GM12873 (cell line): ENCODE measurements at regions not wholly inside any gene's neighbourhood (a gene's known extent, or its start where the extent isn't known, plus 50 kb on each side); places are given as distances from the start of the nearest gene placed in this dataset.

Experiments
- TF ChIP-seq, protein P1 (sequence below): IDR thresholded peaks from 2 replicates; pipeline ENCODE4 v1.5.1; 2012; ENCODE audit warnings: low read depth, mild to moderate bottlenecking, moderate library complexity, low read length, control low read depth; ENCODE audit not compliant: insufficient read depth; ENCODE audit errors: missing control alignments

DNA sequence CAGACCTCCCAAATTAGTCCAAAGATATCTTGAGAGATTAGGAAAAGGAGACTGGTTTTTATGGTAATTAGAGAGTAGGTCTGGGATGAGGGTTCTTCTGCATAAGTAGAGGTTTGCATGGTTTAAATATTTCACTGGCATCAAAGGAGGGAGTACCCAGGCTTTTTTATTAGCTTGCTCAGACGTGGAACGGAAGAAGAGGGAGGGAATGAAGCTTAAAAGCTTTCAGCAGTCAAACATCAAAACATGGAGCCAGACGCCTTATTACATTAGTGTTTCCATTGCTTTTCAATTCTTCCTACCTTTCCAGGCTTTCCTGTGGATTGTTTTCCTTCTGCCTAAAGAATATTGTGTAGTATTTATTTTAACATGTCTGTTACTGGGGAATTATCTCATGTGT lies 342.1 kb upstream of the SOX2 start:
- TF ChIP-seq, protein P1, sequence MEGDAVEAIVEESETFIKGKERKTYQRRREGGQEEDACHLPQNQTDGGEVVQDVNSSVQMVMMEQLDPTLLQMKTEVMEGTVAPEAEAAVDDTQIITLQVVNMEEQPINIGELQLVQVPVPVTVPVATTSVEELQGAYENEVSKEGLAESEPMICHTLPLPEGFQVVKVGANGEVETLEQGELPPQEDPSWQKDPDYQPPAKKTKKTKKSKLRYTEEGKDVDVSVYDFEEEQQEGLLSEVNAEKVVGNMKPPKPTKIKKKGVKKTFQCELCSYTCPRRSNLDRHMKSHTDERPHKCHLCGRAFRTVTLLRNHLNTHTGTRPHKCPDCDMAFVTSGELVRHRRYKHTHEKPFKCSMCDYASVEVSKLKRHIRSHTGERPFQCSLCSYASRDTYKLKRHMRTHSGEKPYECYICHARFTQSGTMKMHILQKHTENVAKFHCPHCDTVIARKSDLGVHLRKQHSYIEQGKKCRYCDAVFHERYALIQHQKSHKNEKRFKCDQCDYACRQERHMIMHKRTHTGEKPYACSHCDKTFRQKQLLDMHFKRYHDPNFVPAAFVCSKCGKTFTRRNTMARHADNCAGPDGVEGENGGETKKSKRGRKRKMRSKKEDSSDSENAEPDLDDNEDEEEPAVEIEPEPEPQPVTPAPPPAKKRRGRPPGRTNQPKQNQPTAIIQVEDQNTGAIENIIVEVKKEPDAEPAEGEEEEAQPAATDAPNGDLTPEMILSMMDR = no peak

DNA sequence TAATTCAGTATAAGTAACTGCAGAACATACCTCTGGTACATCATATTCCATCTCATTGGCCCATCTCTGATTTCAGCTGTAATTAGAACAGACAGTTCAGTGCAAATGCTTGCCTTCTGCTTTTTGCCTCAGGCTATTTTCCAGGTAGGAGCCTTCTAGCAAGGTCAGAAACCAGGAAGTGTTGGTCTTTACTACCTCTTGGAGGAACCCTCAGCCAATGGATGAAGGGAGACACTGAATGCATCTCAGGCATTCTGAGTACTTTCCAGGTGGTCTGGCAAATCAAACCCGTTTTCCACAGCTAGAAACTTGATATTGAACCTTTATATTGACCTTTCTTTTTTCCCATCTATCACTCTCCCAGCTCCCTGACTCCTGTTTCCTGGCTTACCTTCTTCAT lies 348.5 kb upstream of the SOX2 start:
- TF ChIP-seq, protein P1 = no peak

DNA sequence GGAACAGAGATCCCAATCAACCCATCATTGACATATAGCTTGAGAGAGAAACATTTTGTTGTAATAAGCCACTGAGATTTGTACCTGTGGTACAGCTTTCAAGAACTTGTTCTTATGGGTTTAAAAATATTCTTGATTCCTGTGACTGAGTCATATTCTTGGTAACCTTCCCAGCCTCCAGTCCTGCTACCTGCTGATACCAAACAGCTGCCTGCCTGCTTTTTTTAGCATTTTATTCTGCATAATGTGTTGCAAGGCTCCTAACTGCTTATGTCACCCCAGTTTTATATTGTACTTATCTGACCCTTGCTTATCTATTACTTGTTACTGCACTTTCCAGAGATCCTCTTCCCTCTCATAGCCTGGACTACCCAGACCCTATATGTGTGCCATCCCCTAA lies 349.3 kb upstream of the SOX2 start:
- TF ChIP-seq, protein P1 = no peak

DNA sequence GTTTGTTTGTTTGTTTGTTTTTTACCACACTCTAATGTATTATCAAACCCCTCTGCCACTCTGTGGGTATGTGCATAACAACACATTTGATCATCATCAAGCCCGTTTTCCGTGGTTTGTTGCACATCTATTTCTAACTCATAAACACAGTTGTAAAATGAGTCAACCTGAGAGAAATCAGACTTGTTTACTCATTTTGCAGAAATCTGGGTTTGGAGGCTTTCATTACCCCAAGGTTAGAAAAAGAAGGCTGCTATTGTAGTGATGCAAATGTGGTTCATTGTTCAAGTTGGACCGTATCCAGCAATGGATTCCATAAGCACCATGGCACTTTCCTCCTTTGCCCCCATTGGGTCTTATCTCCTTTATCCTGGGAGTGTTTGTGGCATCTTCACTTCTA lies 353.2 kb upstream of the SOX2 start:
- TF ChIP-seq, protein P1 = no peak

DNA sequence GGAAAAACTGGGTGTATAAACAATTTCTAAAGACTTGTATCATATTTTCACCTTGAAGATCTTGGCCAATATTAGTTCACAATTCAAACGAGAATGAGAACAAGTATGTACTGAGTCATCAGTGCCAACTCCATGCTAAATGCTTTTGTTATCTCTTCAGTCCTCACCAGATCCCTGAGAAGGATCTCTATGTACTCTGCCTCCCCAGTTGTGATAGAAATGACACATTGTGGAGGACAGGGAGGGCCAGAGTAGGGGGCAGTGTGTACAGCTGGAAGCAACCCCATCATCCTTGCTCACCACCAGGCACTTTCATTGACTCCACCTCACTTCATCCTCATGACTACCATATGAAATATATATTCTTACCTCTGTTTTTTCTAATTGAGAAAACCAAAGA lies 353.7 kb upstream of the SOX2 start:
- TF ChIP-seq, protein P1 = no peak

DNA sequence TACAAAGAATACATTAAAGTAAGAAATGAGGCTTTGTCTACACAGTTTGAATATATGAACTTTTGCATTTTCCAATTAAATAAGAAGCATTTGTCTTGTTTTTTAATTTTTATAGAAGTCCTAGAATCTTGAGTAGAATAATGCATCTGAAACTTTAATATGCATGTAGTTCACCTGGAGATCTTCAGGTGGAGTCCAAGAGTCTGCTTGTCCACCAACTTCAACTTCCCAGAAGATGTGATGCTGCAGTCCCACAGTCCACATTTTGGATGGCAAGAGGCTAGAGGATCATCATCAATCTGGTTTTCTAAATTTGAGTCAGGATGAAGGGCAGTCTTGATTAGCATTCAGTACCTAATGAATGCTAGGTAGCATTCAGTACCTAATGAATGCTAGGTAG lies 357.6 kb upstream of the SOX2 start:
- TF ChIP-seq, protein P1 = no peak

DNA sequence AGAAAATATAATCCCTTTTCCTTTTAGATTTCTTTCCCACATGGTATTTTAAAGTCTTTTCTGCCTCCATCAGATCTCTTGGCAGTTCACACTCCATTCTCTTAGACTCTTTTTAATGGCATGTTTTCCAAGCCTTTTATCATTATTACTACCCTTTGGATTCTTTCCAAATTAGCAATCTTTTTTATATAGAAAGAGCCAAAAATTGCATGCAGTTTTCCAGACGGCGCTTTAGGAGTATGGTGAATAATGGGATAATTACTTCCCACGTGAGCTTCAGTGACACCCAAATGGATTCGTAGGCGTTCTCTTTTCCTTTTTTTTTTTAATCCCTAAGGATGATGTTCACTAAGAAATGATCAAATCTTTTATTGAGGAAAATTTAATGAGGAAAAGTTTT lies 354.8 kb upstream of the DNAJC19 start:
- TF ChIP-seq, protein P1 = no peak

DNA sequence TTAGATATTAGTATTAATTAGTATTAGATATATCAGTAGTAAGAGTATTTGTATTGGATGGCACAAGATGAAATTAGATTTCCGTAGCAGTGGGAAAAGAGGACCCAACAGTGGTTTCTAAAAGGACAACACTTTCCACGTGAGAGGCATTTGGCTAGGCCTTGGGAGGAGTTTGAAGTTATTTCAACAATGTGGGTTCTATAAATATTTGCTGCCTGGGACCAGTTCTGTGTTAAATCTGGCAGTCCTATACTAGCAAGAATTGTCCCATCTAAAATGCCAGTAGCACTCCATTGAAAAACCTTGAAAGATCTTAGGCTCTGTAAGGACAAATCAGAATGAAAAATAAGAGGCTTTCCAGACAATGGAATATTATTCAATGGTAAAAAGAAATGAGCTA lies 347.1 kb upstream of the DNAJC19 start:
- TF ChIP-seq, protein P1 = no peak
